Gastroesophageal sphincter (tissue), 4 donors: ENCODE measurements at regions not wholly inside any gene's neighbourhood (a gene's known extent, or its start where the extent isn't known, plus 50 kb on each side); places are given as distances from the start of the nearest gene placed in this dataset.
"Not testable (repeated sequence)": the region's sequence is repeated elsewhere in the genome, so short reads cannot be mapped to it uniquely, and the experiment has no call there.

Source experiments
- ATAC-seq: fragments of 150-250 bp; one replicate; pipeline ENCODE4 v1.9.1; 2016; ENCODE audit warnings: mild to moderate bottlenecking, moderate library complexity
- H3K27ac ChIP-seq, 4 donors: fragments of 200-600 bp; sonication (generic) in 3 of 4; 1 replicate in 3 of 4; 2 replicates in 1 of 4; pipeline ENCODE4 v1.5.1; 2016 to 2019
- H3K27me3 ChIP-seq: fragments of 200-600 bp; sonication (generic); one replicate; pipeline ENCODE4 v1.5.1; 2019
- H3K36me3 ChIP-seq, 2 donors: fragments of 200-600 bp; sonication (generic); one replicate each; pipeline ENCODE4 v1.5.1; 2019; ENCODE audit warnings: control low read depth in 1 of 2
- H3K4me1 ChIP-seq, 3 donors: fragments of 200-600 bp; sonication (generic); 1 replicate in 2 of 3; 2 replicates in 1 of 3; pipeline ENCODE4 v1.5.1; 2016 to 2019; ENCODE audit warnings: control low read depth in 2 of 3
- H3K4me3 ChIP-seq, 2 donors: fragments of 200-600 bp; sonication (generic); one replicate each; pipeline ENCODE4 v1.5.1; 2019; ENCODE audit warnings: mild to moderate bottlenecking in 1 of 2, moderate library complexity in 1 of 2
- H3K9me3 ChIP-seq, 3 donors: fragments of 200-600 bp; sonication (generic); one replicate each; pipeline ENCODE4 v1.5.1; 2017 to 2019; ENCODE audit warnings: control low read depth in 2 of 3
- EP300 ChIP-seq: sonication (generic); formaldehyde crosslinking; IDR thresholded peaks from one replicate; pipeline ENCODE4 v1.6.1; 2017; ENCODE audit warnings: antibody characterized with exemption, mild to moderate bottlenecking
- POLR2A ChIP-seq, 2 donors: fragments of 450-650 bp; IDR thresholded peaks; one replicate each; pipeline ENCODE4 v1.6.1; 2017; ENCODE audit warnings: antibody characterized with exemption in 2 of 2, mild to moderate bottlenecking in 2 of 2, moderate library complexity in 1 of 2
- POLR2AphosphoS5 ChIP-seq: sonication (generic); formaldehyde crosslinking; IDR thresholded peaks from one replicate; pipeline ENCODE4 v1.6.1; 2017; ENCODE audit warnings: antibody characterized with exemption
- WGBS, 2 donors: methylation state at CpG; one replicate each; pipeline ENCODE4 v1.1.5; 2018; ENCODE audit warnings: low coverage in 1 of 2; 5-methylcytosine and 5-hydroxymethylcytosine counted together
- TF ChIP-seq, protein P1 (sequence below), 4 experiments: fragments of 200-600 bp in 2 of 4; fragments of 450-650 bp in 2 of 4; sonication (generic) in 1 of 4; IDR thresholded peaks; one replicate each; pipeline ENCODE4 v1.5.1; 2017 to 2019; ENCODE audit warnings: antibody characterized with exemption in 4 of 4, mild to moderate bottlenecking in 2 of 4, moderate library complexity in 2 of 4

DNA sequence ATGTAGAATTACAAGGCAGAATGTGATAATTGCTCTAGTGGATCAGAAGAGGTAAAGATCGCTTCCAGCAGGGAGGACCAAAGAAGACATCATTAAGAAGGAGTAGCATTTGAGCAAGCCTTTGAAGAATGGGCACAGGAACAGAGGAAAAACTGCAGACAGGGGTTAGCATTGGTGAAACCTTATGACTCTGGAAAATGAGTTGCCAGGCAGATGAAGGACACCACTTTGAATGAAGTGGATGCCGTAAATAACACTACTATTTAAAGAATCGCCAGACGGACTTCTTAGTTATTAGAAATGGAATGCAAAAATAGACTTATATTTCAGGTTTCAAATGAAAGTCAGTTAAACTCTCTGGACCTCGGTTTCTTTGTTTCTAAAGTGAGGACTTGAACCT lies 727.7 kb downstream of the USP25 start:
- no peak overlapping the region for H3K27ac ChIP-seq
- peaks cover 0 to 3% (median 0%) of the 10 kb centered on the region in 3 donors for H3K4me1 ChIP-seq
- no peak for TF ChIP-seq EP300
- no peaks in the 10 kb centered on the region for H3K27me3 ChIP-seq
- ATAC-seq: no peak
- H3K4me3 ChIP-seq: no peak overlapping the region
- WGBS, 2 donors: 82 to 90% methylated on average over 5 of the region's 5 CpGs
- H3K36me3 ChIP-seq: no peaks in the 10 kb centered on the region
- no peaks in the 10 kb centered on the region for H3K9me3 ChIP-seq

DNA sequence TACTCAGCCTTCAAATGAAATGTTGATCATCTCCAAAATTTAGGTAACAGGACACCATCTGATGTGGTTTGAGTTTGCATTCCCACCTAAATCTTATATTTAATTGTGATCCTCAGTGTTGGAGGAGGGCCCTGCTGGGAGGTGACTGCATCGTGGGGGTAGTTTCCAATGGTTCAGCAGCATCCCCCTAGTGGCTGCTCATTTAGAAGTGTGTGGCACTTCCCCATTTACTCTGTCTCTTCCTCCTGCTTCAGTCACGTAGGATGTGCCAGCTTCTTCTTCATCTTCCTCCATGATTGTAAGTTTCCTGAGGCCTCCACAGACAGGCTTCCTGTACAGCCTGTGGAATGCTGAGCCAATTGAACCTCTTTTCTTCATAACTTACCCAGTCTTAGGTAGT lies 731.2 kb downstream of the USP25 start:
- ATAC-seq: no peak
- no peak overlapping the region for H3K27ac ChIP-seq
- WGBS, 2 donors: 0 to 64% methylated on average over 1 to 2 of the region's 2 CpGs
- TF ChIP-seq, protein P1, sequence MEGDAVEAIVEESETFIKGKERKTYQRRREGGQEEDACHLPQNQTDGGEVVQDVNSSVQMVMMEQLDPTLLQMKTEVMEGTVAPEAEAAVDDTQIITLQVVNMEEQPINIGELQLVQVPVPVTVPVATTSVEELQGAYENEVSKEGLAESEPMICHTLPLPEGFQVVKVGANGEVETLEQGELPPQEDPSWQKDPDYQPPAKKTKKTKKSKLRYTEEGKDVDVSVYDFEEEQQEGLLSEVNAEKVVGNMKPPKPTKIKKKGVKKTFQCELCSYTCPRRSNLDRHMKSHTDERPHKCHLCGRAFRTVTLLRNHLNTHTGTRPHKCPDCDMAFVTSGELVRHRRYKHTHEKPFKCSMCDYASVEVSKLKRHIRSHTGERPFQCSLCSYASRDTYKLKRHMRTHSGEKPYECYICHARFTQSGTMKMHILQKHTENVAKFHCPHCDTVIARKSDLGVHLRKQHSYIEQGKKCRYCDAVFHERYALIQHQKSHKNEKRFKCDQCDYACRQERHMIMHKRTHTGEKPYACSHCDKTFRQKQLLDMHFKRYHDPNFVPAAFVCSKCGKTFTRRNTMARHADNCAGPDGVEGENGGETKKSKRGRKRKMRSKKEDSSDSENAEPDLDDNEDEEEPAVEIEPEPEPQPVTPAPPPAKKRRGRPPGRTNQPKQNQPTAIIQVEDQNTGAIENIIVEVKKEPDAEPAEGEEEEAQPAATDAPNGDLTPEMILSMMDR (IDR thresholded peaks at IDR 0.05): no peak
- TF ChIP-seq POLR2A (IDR thresholded peaks at IDR 0.05): no peak
- TF ChIP-seq EP300: no peak
- TF ChIP-seq POLR2AphosphoS5: no peak
- no peaks in the 10 kb centered on the region for H3K27me3 ChIP-seq
- H3K4me1 ChIP-seq: peaks cover 0 to 3% (median 0%) of the 10 kb centered on the region in 3 donors
- no peak overlapping the region for H3K4me3 ChIP-seq
- no peaks in the 10 kb centered on the region for H3K36me3 ChIP-seq
- H3K9me3 ChIP-seq: no peaks in the 10 kb centered on the region

DNA sequence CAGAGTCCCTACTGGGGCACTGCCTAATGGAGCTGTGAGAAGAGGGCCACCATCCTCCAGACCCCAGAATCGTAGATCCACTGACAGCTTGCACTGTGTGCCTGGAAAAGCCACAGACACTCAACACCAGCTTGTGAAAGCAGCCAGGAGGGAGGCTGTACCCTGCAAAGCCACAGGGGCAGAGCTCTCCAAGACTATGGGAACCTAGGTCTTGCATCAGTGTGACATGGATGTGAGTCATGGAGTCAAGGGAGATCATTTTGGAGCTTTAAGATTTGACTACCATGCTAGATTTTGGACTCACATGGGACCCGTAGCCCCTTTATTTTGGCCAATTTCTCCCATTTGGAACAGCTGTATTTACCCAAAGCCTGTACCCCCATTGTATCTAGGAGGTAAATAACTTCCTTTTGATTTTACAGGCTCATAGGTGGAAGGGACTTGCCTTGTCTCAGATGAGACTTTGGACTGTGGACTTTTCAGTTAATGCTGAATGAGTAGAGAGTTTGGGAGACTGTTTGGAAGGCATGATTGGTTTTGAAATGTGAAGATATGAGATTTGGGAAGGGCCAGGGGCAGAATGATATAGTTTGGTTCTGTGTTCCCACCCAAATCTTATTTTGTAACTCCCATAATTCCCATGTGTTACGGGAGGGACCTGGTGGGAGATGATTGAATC lies 734.6 kb downstream of the USP25 start:
- not testable (repeated sequence) for ATAC-seq
- 88 to 100% methylated on average over 1 of the region's 3 CpGs for WGBS, 2 donors

DNA sequence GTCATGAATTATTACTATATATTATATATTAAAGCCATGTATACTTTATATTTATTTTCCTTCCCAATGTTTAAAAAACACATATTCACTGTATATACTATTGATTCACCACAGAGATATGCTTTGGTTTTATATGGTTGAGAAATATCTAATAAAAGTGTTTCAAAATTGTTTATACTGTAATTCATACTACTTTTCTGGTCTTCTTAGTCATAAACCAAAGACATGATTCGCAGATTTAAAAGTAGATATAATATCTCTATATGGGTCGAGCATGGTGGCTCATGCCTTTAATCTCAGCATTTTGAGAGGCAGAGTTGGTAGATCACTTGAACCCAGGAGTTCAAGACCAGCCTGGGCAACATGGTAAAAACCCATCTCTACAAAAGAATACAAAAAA lies 738.4 kb downstream of the USP25 start:
- ATAC-seq: no peak
- 88 to 91% methylated on average over 1 to 2 of the region's 2 CpGs for WGBS, 2 donors
- Histone ChIP-seq H3K27me3 (no peaks in the 10 kb centered on the region), H3K4me3 (no peak overlapping the region), H3K9me3 (no peaks in the 10 kb centered on the region), H3K4me1 (no peaks in the 10 kb centered on the region), H3K36me3 (no peaks in the 10 kb centered on the region), H3K27ac (no peak overlapping the region)
- TF ChIP-seq EP300 (no peak), POLR2AphosphoS5 (no peak), POLR2A (IDR thresholded peaks at IDR 0.05) (no peak)
- TF ChIP-seq, protein P1 (IDR thresholded peaks at IDR 0.05): no peak

More for the DNA sequence above, 734.6 kb downstream of the USP25 start:
- H3K4me3 ChIP-seq, H3K36me3 ChIP-seq, H3K4me1 ChIP-seq, H3K27me3 ChIP-seq, H3K27ac ChIP-seq, H3K9me3 ChIP-seq: not testable (repeated sequence)

DNA sequence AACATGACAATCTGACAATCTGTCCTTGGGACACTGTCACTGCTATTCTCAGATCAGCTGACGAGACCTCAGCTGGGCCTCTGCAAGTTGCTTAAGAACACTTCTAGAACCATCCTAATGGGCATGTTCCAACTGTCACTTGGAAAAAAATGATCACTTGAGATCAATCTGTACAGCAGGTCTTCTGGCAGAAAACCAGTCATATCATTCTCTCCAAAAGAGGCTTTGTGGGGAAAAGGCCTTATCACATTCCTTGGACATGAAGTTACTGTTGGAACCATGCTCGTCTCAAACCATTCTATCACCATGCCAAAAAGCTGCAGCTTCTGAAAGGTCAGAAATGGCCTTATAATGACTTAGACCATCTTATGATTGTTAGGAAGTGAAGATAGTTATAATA lies 744.2 kb downstream of the USP25 start:
- Histone ChIP-seq H3K4me1 (peaks cover 0 to 6% (median 0%) of the 10 kb centered on the region in 3 donors), H3K27me3 (no peaks in the 10 kb centered on the region), H3K4me3 (no peak overlapping the region), H3K27ac (peak overlapping the region in 2 of 4 donors; percentile 32 to 35), H3K9me3 (no peaks in the 10 kb centered on the region), H3K36me3 (no peaks in the 10 kb centered on the region)
- 31 to 33% methylated on average over 2 of the region's 2 CpGs for WGBS, 2 donors
- peak; percentile 19 for ATAC-seq
- TF ChIP-seq, protein P1 (IDR thresholded peaks at IDR 0.05): no peak
- no peak for TF ChIP-seq POLR2AphosphoS5
- TF ChIP-seq POLR2A (IDR thresholded peaks at IDR 0.05): no peak
- no peak for TF ChIP-seq EP300

DNA sequence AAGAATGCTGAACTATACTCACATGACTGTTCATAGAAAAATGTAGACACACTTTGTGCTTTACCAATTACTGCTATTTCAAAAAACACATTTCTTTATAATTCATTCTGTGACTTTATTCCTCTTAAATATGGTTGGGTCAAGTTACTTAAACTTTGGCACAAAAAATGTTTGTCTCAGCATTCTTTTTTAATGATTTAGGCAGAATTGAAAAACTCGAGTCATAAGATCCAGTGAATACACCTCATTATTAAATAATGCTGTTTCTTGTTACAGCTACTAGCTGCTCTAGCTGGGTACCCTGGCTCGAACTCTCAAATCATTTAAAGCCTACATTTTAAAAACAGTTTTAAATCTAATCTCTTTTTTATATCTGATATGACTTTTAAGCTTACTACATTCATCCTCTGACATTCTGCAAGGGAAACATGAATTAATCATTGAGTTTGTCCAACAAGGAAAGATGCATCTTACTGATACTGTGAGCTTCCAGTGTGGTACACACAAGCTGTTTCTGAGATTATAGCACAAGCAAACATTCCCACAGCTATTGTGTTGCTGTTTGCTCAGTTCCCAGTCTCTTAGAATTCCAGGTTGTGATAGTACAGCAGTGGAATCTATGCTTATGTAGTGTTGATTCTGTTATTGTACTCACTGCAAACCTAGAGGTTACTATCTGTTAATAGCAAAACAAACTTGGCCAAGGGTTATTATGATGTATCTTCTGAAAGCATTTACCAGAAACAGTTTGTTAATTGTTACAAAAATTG lies 746.5 kb downstream of the USP25 start:
- H3K27ac ChIP-seq: peak overlapping the region in 1 of 4 donors; percentile 15
- WGBS, 2 donors: 59 to 67% methylated on average over 2 of the region's 2 CpGs
- H3K36me3 ChIP-seq: no peaks in the 10 kb centered on the region
- no peak overlapping the region for H3K4me3 ChIP-seq
- peaks cover 0 to 3% (median 0%) of the 10 kb centered on the region in 3 donors for H3K9me3 ChIP-seq
- H3K27me3 ChIP-seq: no peaks in the 10 kb centered on the region
- no peak for ATAC-seq
- H3K4me1 ChIP-seq: peaks cover 0 to 6% (median 0%) of the 10 kb centered on the region in 3 donors
- TF ChIP-seq POLR2AphosphoS5 (no peak), POLR2A (IDR thresholded peaks at IDR 0.05) (no peak), EP300 (no peak)
- TF ChIP-seq, protein P1 (IDR thresholded peaks at IDR 0.05): no peak
